Spleen (tissue), 7 donors: ENCODE measurements at regions not wholly inside any gene's neighbourhood (a gene's known extent, or its start where the extent isn't known, plus 50 kb on each side); places are given as distances from the start of the nearest gene placed in this dataset.

ENCODE experiments used
- CTCF ChIP-seq, 11 experiments: fragments of 200-600 bp in 7 of 11; fragments of 450-650 bp in 4 of 11; sonication (generic) in 4 of 11; IDR thresholded peaks in 8 of 11; conservative IDR thresholded peaks in 3 of 11; 1 replicate in 7 of 11; 2 replicates in 4 of 11; pipeline versions ENCODE4 v1.4.0 to v1.8.0; 2016 to 2021; ENCODE audit warnings: antibody characterized with exemption in 11 of 11, inconsistent platforms in 4 of 11, mild to moderate bottlenecking in 1 of 11
- POLR2A ChIP-seq, 3 donors: fragments of 450-650 bp; IDR thresholded peaks; one replicate each; pipeline ENCODE4 v1.5.1; 2017; ENCODE audit warnings: antibody characterized with exemption in 3 of 3, mild to moderate bottlenecking in 1 of 3
- POLR2AphosphoS5 ChIP-seq, 3 donors: sonication (generic); formaldehyde crosslinking; IDR thresholded peaks; one replicate each; pipeline ENCODE4 v1.5.1; 2017; ENCODE audit warnings: antibody characterized with exemption in 3 of 3
- donor health status: DM: no; HTN: no; CAD: no; lungs with moderate emphysema.
- donor health status: DM: no; HTN: no; CAD: no.
- donor health status: DM: no; HTN: no; CAD: no.

GRCh38 chr9:111190347-111190746 is 139.7 kb downstream of the OR2K2 start:
- TF ChIP-seq CTCF (IDR thresholded peaks at IDR 0.05 in 8 of 11, conservative IDR thresholded peaks at IDR 0.05 in 3 of 11) (no peak), POLR2A (IDR thresholded peaks at IDR 0.05) (no peak), POLR2AphosphoS5 (IDR thresholded peaks at IDR 0.05) (no peak)
